NB4 (cell line): ENCODE measurements at regions not wholly inside any gene's neighbourhood (a gene's known extent, or its start where the extent isn't known, plus 50 kb on each side); places are given as distances from the start of the nearest gene placed in this dataset.

Source experiments
- MYC ChIP-seq: IDR thresholded peaks from 2 replicates; pipeline ENCODE4 v1.6.1; 2011; ENCODE audit warnings: low read depth, low read length
- POLR2A ChIP-seq: IDR thresholded peaks from 2 replicates; pipeline ENCODE4 v1.6.1; 2011; ENCODE audit warnings: mild to moderate bottlenecking; ENCODE audit not compliant: insufficient read length; ENCODE audit errors: extremely low read depth
- TF ChIP-seq, protein P1 (sequence below): IDR thresholded peaks from one replicate; pipeline ENCODE4 v1.5.1; 2012; ENCODE audit warnings: low read depth, low read length
- TF ChIP-seq, protein P2 (sequence below): IDR thresholded peaks from 2 replicates; pipeline ENCODE4 v1.6.1; 2011; ENCODE audit warnings: low read depth, low read length

DNA sequence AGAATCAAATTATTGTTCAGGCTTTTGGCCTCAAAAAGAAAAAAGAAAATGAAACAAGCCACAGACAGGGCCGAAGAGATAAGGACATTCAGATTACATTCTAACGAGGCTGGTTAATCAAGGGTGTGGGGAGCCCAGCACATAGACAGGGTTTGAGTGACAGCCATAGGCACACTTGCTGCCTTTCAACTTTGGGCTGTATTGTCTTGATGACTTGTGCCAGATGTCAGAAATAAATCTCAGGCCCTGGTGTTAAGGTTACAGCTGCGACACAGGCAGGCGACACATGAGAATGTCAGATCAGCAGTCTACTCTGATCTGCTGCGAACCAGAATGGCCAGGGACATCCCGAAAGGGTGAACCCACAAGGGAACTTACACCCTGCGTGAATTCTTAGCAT is 231.2 kb upstream of the ARRDC4 start:
- TF ChIP-seq, protein P1, sequence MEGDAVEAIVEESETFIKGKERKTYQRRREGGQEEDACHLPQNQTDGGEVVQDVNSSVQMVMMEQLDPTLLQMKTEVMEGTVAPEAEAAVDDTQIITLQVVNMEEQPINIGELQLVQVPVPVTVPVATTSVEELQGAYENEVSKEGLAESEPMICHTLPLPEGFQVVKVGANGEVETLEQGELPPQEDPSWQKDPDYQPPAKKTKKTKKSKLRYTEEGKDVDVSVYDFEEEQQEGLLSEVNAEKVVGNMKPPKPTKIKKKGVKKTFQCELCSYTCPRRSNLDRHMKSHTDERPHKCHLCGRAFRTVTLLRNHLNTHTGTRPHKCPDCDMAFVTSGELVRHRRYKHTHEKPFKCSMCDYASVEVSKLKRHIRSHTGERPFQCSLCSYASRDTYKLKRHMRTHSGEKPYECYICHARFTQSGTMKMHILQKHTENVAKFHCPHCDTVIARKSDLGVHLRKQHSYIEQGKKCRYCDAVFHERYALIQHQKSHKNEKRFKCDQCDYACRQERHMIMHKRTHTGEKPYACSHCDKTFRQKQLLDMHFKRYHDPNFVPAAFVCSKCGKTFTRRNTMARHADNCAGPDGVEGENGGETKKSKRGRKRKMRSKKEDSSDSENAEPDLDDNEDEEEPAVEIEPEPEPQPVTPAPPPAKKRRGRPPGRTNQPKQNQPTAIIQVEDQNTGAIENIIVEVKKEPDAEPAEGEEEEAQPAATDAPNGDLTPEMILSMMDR = no peak
- TF ChIP-seq POLR2A = no peak
- no peak for TF ChIP-seq MYC
- TF ChIP-seq, protein P2, sequence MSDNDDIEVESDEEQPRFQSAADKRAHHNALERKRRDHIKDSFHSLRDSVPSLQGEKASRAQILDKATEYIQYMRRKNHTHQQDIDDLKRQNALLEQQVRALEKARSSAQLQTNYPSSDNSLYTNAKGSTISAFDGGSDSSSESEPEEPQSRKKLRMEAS = no peak
